ENCODE measurements at regions not wholly inside any gene's neighbourhood (a gene's known extent, or its start where the extent isn't known, plus 50 kb on each side); places are given as distances from the start of the nearest gene placed in this dataset. TPM values are rescaled to one million over a fixed set of nuclear protein-coding genes. Genes with fewer than 3 reads are reported as not detected.
"Not testable (repeated sequence)": the region's sequence is repeated elsewhere in the genome, so short reads cannot be mapped to it uniquely, and the experiment has no call there.

- no peak overlapping the region for H3K27ac ChIP-seq (ENCODE audit: low read depth, low read length)
- no peak for TF ChIP-seq CTCF (IDR thresholded peaks at IDR 0.05; ENCODE audit: low read depth, low read length)
- ChIA-PET POLR2A (no interaction called here), CTCF (no interaction called here)
- H3K9me3 ChIP-seq (ENCODE audit: control insufficient read depth, insufficient read depth, low read length): no peaks in the 10 kb centered on the region
- H3K27me3 ChIP-seq (ENCODE audit: control insufficient read depth, insufficient read depth, low read length): no peaks in the 10 kb centered on the region
- no peak for DNase-seq (ENCODE audit: low read depth, low spot score)
- H3K4me3 ChIP-seq (ENCODE audit: low read depth, low read length): no peak overlapping the region
Observed at GRCh38 chr16:48676836-48677235, 66.9 kb upstream of the N4BP1 start.

GRCh38 chr16:48668184-48668583 lies 58.2 kb upstream of the N4BP1 start:
- POLR2A ChIA-PET; H3K27ac ChIP-seq (ENCODE audit: low read depth, low read length); DNase-seq (ENCODE audit: low read depth, low spot score); H3K27me3 ChIP-seq (ENCODE audit: control insufficient read depth, insufficient read depth, low read length); H3K4me3 ChIP-seq (ENCODE audit: low read depth, low read length); H3K9me3 ChIP-seq (ENCODE audit: control insufficient read depth, insufficient read depth, low read length); CTCF ChIA-PET: not testable (repeated sequence)

GRCh38 chr16:48659940-48660339 lies 50.0 kb upstream of the N4BP1 start:
- CTCF ChIA-PET: no interaction called here
- H3K4me3 ChIP-seq (ENCODE audit: low read depth, low read length): no peak overlapping the region
- no peaks in the 10 kb centered on the region for H3K27me3 ChIP-seq (ENCODE audit: control insufficient read depth, insufficient read depth, low read length)
- no peak for DNase-seq (ENCODE audit: low read depth, low spot score)
- no peak for TF ChIP-seq CTCF (IDR thresholded peaks at IDR 0.05; ENCODE audit: low read depth, low read length)
- no peak overlapping the region for H3K27ac ChIP-seq (ENCODE audit: low read depth, low read length)
- POLR2A ChIA-PET: no interaction called here
- H3K9me3 ChIP-seq (ENCODE audit: control insufficient read depth, insufficient read depth, low read length): peaks cover 3% of the 10 kb centered on the region; the same call in 1 of the 2 replicates

Small RNA genes lying in the stretch of these regions (small RNA-seq; reads per million reads assigned to genes)
- gene AC023827.1 (ENCODE audit: insufficient read length, low read depth) (not detected), gene MTND4LP25 (ENCODE audit: insufficient read length, low read depth) (not detected), gene RNU6-257P (ENCODE audit: insufficient read length, low read depth) (not detected)
